NCI-H460 (cell line): ENCODE measurements at regions not wholly inside any gene's neighbourhood (a gene's known extent, or its start where the extent isn't known, plus 50 kb on each side); places are given as distances from the start of the nearest gene placed in this dataset.
"Not testable (repeated sequence)": the region's sequence is repeated elsewhere in the genome, so short reads cannot be mapped to it uniquely, and the experiment has no call there.

Experiments used
- DNase-seq: peaks from one replicate; pipeline ENCODE4 v3.0.0-alpha.2; 2016; ENCODE audit warnings: low read depth; ENCODE audit errors: extremely low read depth

- peak; percentile 53 for DNase-seq
Observed at GRCh38 chrX:74251006-74251930, 52.7 kb upstream of the ZCCHC13 start.

GRCh38 chrX:74250574-74250973 lies 53.4 kb upstream of the ZCCHC13 start:
- DNase-seq, result no peak

GRCh38 chrX:74249963-74250362 lies 54.0 kb upstream of the ZCCHC13 start:
- DNase-seq, result peak; percentile 20

- DNase-seq, result no peak
Observed at GRCh38 chrX:74248889-74249288, 55.1 kb upstream of the ZCCHC13 start.

GRCh38 chrX:74246524-74246923 lies 57.5 kb upstream of the ZCCHC13 start:
- peak; percentile 75 for DNase-seq

GRCh38 chrX:74242484-74243138 lies 61.4 kb upstream of the ZCCHC13 start:
- no peak for DNase-seq

GRCh38 chrX:74242050-74242449 lies 61.9 kb upstream of the ZCCHC13 start:
- no peak for DNase-seq

- DNase-seq, result no peak
Observed at GRCh38 chrX:74238771-74239170, 65.2 kb upstream of the ZCCHC13 start.

- no peak for DNase-seq
Observed at GRCh38 chrX:74234818-74235217, 69.2 kb upstream of the ZCCHC13 start.

GRCh38 chrX:74232859-74233258 lies 71.1 kb upstream of the ZCCHC13 start:
- DNase-seq, result peak; percentile 37

GRCh38 chrX:74231625-74232024 lies 72.4 kb upstream of the ZCCHC13 start:
- no peak for DNase-seq

GRCh38 chrX:74230094-74230493 lies 73.9 kb upstream of the ZCCHC13 start:
- DNase-seq, result no peak

- DNase-seq, result no peak
Observed at GRCh38 chrX:74225111-74225510, 78.9 kb upstream of the ZCCHC13 start.

GRCh38 chrX:74220277-74220676 lies 83.7 kb upstream of the ZCCHC13 start:
- no peak for DNase-seq

- DNase-seq, result no peak
Observed at GRCh38 chrX:74218895-74219294, 85.1 kb upstream of the ZCCHC13 start.

- DNase-seq, result no peak
Observed at GRCh38 chrX:74216421-74216820, 87.6 kb upstream of the ZCCHC13 start.

- DNase-seq, result no peak
Observed at GRCh38 chrX:74211911-74212310, 92.1 kb upstream of the ZCCHC13 start.

- no peak for DNase-seq
Observed at GRCh38 chrX:74207539-74207938, 96.4 kb upstream of the ZCCHC13 start.

GRCh38 chrX:74195605-74196004 lies 108.4 kb upstream of the ZCCHC13 start:
- DNase-seq, result no peak

- no peak for DNase-seq
Observed at GRCh38 chrX:74195120-74195519, 108.9 kb upstream of the ZCCHC13 start.

- no peak for DNase-seq
Observed at GRCh38 chrX:74187211-74187610, 116.8 kb upstream of the ZCCHC13 start.

GRCh38 chrX:74183047-74183446 lies 120.9 kb upstream of the ZCCHC13 start:
- DNase-seq, result not testable (repeated sequence)
